Anterior cingulate cortex (tissue), 58 donors: ENCODE measurements at regions not wholly inside any gene's neighbourhood (a gene's known extent, or its start where the extent isn't known, plus 50 kb on each side); places are given as distances from the start of the nearest gene placed in this dataset.

Experiments
- DNase-seq, 58 donors: peaks; one replicate each; lab custom pipeline; 2025; lab: John Stamatoyannopoulos, UW

DNA sequence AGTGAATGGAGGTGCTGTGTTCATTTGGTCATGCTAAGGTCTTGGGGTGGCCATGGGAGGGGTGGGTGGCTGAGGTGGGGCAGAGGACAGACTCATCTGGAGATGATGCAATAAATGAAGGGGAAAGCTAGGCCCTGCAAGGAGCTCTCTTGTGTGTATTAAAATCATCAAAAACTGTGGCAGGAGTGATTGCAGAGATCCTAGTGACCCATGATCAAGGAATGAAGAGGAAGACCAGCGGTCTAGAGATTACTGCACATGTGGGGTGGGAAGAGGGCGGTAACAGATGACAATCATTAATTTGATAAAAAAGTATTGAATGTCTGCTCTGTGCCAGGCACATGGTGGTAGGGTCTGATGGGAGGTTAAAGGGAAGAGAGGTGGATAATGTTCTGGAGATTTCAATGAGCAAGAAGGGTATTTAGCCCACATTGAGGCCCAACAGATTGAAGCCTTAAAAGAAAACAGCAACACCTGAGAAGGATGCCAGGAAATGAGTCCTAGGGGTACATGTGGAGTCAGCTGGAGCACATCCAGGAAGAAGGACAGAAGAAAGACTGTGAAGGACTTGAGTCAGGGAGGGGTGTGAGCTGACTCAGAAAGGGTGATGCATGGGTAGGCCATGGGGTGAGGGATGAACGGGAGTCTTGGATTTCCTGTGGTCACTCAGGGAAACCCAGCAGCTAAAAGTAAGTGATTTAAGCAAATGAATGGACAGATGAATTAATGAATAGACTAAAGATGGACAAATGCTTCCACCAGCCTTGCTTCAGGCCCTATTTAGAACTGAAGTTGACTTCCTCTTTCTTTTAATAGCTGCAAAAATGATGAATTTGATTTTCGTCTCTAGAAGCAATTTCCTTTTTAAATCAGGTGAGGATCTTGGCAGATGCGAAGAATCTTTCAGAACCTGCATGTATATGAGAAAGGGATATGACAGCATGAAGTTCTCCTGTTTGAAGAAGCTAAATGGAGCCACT lies 83.1 kb upstream of the IGFBP3 start:
- no peak for DNase-seq

DNA sequence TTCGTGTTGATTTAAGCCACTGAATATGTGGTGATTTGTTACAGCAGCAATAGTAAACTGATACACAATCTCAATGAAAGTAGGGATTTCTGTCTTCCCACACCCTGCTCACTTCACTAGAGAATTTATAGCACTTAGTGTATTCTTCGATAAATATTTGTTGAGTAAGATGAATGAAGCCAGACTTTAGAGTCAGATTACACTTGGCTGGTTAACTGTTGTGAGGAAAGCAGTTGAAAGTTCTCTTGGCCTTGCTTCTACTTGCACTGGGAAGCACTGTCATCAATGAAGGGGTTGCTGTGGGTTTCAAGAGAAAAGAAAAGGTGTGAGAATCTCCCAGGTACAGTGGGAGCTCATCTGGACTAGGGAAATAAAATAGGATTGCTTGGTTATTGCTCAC lies 82.1 kb upstream of the IGFBP3 start:
- no peak for DNase-seq

DNA sequence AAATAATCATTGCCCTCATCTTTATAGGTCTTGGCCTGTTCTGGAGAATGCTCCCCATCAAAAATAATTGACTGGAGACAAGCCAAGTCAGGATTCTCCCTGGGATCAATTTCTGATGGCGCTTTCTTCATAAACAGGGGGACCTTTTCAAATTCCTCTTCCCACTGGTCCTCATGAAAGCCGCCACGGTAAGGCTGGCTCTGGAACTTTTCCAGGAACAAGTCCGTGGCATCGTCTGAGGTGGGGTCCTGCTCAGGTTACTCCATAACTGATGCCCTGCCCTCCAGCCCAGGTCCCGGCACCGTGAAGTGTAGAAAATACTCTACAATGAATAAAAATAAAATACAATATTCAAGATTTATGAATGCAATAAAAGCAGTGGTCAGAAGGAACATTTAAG lies 79.4 kb upstream of the IGFBP3 start:
- DNase-seq: no peak

DNA sequence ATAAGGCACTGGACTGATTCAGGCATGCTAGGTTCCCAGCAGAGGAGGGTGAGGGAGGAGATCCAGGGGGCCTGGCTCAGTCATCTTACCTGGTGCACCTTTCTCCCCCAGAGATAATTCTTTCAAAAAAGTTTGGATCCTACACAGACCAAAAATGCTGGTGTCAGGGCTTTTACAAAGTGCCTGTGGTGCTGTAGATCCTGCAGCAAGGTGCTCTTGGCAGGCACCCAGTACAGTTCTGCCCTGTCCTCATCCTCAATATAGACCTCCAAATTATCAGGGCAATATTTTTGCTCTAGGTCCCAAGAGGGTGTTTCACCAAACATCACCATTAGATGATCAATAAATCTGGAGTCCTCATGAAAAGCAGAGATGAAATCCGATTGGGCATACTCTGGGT lies 78.5 kb upstream of the IGFBP3 start:
- no peak for DNase-seq

- no peak for DNase-seq
These were observed 77.4 kb upstream of the IGFBP3 start for GRCh38 chr7:45998506-45998905.

GRCh38 chr7:45993621-45994020 lies 72.5 kb upstream of the IGFBP3 start:
- DNase-seq: no peak

GRCh38 chr7:45992826-45993225 lies 71.8 kb upstream of the IGFBP3 start:
- no peak for DNase-seq

DNA sequence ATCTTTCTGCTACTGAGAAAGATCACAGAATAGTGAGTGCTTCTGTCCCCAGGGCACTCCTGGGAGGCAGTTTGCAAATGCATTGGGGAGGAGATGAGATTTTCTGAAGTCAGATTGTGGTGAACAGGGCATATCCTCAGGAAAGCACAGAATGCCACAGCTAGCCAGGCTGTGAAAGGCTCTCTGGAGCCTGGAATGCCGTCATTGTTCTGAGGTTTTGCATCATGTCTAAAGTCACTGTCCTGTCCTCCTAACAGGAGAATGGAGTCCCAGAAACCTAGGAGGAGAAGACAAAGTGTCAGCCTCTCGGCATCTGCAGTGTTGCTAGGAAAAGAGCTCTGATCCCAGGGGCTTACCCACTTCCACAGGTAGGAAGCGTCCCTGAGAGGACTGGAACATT lies 69.2 kb upstream of the IGFBP3 start:
- no peak for DNase-seq

GRCh38 chr7:45988405-45989057 lies 67.5 kb upstream of the IGFBP3 start:
- DNase-seq: no peak

- no peak for DNase-seq
These were observed 66.6 kb upstream of the IGFBP3 start for GRCh38 chr7:45987521-45988290.

DNA sequence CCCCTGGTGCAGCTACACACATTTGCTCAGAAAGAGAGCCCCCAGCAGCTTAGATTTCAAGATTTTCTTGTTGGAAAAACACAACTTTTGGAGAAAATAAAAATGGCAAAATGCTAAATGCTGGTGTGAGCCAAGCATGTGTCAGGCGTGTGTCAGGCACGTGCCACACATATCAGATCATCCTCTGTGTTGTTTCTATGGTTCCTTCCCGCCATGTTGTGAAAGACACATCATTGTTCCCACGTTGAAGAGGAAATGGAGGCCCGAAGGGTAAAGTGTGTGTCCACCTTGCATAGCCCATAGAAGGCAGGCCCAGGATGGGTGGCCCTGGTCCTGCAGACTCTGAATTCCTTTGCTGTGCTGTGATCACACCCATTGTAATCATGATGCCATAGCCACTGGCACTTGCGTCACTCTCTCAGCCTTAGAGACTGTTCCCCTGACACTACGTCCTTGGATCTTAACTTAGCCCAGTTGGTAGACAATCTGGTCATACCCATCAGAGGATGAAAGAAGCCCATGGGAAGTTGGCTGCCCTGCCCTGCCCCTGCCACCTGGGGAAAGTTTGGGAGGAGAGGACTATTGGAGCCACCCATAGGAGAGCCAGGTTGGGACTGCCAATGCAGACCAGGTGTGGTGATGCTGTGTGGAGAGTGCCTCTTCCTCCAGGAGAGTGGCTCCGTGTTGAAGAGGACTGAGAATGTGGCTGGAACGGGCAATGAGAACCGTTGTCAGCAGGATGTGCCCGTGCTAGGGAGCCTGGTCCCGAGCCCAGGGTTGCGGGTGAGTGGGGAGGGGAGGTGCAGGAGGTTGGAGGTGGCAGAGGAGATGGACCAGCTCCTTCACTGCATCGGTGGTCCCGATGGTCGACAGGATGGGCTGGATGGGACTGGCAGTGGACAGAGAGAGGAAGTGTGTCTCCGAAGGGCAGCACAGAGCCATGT lies 65.6 kb upstream of the IGFBP3 start:
- DNase-seq: no peak

DNA sequence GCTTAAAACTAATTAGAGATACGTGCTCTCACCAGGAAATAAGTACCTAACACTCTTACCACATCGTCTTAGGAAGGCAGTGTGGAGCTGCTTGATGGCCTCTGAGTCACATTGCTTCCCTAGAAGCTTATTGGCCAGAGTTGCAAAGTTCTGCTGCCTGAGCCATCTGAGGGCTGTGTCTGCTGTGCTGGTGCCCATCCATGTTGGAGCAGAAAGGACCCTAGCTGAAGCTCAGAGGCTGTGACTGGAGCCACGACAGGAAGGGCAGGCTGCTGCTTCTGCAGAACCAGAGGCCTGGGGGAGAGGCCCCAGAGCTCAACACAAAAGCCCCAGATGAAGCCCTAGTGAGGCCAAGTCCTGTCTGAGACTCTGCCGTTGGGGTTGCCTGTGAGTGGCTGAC lies 64.8 kb upstream of the IGFBP3 start:
- DNase-seq: no peak

DNA sequence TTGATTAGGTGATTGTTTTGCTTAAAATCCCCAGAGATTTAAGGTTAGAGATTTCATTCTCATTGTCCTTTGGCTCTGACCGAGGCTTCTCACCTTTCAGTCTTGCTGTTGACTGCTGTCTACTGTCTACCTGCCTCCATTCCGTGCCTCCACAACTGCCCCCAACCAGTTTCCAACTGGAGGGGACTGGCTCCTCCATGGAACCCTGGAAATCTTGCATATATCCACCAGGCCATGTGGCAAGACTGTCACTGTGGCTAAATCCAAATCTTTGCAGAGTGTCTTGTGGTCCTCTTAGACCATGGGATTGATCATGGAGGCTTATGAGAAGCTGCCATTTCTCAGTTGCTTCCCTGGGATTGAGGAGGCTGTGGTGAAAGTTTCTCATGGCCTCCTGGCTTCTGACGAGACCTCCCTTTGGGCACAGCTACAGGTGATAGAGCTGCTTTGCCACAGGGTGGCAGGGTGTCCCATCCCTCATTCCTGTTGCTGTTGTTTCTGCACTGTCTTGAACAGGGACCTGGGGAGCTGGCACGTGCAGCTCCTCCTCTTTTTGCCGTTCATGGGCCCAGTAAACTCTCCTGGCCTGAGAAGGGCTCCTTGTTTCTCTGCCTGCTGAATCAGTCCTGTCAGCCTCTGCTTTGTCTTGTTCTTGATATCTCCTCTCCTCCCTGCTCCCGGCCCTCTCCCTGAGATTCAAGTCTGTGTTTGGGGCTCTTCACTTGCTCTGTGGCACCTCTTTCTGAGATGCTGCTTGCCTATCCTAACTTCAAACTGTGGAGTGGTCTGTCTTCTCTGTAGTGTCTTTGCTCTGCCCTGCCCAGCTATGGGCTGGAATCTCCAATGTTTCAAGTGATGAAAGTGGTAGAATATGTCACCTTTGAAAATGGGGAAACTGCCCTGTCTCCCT lies 63.6 kb upstream of the IGFBP3 start:
- DNase-seq: no peak

- no peak for DNase-seq
These were observed 62.7 kb upstream of the IGFBP3 start for GRCh38 chr7:45983720-45984255.

- DNase-seq: no peak
These were observed 62.0 kb upstream of the IGFBP3 start for GRCh38 chr7:45982907-45983719.

- no peak for DNase-seq
These were observed 61.1 kb upstream of the IGFBP3 start for GRCh38 chr7:45982132-45982531.

DNA sequence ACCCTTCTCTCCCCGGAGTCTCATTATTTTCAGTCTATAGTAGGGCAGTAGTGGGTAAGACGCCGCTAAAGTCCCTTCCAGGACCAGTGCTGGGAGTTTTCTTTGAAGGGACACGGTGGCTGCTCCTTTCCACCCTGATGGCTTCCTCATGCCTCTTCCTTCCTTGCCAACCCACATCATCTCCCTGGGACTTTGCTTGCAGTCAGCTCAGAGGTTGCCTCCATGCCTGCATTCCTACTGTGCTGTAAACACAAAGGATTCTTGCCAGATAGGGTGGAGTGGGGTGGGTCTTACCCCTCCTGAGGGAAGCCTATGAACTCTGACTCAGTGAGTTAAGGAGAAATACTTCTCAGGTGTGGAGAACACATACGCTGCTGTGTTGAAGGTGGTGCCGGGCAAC lies 59.9 kb upstream of the IGFBP3 start:
- DNase-seq: no peak
